GM06990 (cell line): ENCODE measurements at regions not wholly inside any gene's neighbourhood (a gene's known extent, or its start where the extent isn't known, plus 50 kb on each side); places are given as distances from the start of the nearest gene placed in this dataset.

ENCODE experiments used
- DNase-seq: peaks from one replicate; pipeline ENCODE4 v3.0.0-alpha.2; 2011; ENCODE audit not compliant: insufficient read length; ENCODE audit errors: extremely low read depth
- H3K27me3 ChIP-seq: replicated peaks from 2 replicates; pipeline ENCODE4 v1.6.0; 2011; ENCODE audit warnings: low read length; ENCODE audit not compliant: control insufficient read depth, insufficient read depth
- H3K36me3 ChIP-seq: 2 replicates; pipeline ENCODE4 v1.5.1; 2011; ENCODE audit warnings: low read length; ENCODE audit not compliant: control insufficient read depth, insufficient read depth
- H3K4me3 ChIP-seq: replicated peaks from 2 replicates; pipeline ENCODE4 v1.5.1; 2011; ENCODE audit warnings: low read depth, mild to moderate bottlenecking, control low read depth, low read length
- TF ChIP-seq, protein P1 (sequence below): IDR thresholded peaks from 2 replicates; pipeline ENCODE4 v1.5.1; 2011; ENCODE audit warnings: low read length, control low read depth, mild to moderate bottlenecking, inconsistent platforms; ENCODE audit not compliant: insufficient read depth, poor library complexity, severe bottlenecking

DNA sequence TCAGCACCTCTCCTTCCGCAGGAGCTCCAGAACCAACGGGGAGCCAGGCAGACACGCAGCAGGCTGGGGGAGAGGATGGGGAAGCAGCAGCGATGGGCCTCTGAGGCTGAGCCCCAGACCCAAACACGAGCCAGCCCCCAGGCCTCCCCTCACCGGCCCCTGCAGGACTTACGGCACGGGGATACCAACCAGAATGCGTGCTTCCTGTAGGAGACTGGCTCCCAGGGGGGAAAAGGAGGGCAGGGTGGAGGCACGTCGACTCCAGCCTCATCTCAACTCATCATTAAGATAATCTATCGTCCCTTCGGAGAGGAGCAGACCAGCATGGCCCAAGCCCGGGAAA is 495.1 kb upstream of the MYT1L start:
- TF ChIP-seq, protein P1, sequence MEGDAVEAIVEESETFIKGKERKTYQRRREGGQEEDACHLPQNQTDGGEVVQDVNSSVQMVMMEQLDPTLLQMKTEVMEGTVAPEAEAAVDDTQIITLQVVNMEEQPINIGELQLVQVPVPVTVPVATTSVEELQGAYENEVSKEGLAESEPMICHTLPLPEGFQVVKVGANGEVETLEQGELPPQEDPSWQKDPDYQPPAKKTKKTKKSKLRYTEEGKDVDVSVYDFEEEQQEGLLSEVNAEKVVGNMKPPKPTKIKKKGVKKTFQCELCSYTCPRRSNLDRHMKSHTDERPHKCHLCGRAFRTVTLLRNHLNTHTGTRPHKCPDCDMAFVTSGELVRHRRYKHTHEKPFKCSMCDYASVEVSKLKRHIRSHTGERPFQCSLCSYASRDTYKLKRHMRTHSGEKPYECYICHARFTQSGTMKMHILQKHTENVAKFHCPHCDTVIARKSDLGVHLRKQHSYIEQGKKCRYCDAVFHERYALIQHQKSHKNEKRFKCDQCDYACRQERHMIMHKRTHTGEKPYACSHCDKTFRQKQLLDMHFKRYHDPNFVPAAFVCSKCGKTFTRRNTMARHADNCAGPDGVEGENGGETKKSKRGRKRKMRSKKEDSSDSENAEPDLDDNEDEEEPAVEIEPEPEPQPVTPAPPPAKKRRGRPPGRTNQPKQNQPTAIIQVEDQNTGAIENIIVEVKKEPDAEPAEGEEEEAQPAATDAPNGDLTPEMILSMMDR: no peak
- DNase-seq: no peak
- Histone ChIP-seq H3K27me3 (no peaks in the 10 kb centered on the region; the same call in 1 of the 2 replicates), H3K36me3 (no peaks in the 10 kb centered on the region), H3K4me3 (no peak overlapping the region)

DNA sequence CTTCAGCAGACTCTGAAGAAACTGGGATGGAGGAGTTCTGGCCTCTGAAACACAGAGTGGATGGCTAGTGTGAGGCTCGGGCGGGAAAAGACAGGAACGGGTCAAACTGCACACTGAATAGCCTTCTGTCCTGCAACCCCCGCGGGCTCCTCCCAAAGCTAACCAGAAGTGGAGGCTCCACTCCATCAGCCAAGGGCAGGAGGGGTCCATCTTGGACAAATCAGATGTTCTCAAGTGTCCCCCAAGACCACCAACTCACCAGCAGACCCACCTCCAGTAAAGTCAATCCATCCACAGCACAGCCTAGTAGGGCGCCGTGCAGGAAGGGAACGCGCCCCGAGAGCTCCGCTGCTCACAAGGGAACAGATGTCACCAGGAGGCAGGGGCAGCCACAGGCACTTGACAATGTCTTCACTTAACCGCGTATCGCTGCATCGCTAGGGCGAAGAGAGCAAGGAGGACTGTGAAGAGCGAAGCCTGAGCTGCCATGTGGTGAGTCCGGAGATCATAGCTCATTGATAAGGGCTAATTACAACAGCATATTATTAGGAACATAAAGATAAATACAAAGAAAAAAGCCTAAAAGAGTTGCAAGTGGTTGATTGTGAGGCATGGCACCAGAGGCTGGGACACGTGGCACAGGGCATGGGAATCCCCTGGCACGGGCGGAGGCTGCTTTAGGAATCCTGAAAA is 494.6 kb upstream of the MYT1L start:
- H3K36me3 ChIP-seq: no peaks in the 10 kb centered on the region
- TF ChIP-seq, protein P1: no peak
- no peak overlapping the region for H3K4me3 ChIP-seq
- DNase-seq: no peak
- no peaks in the 10 kb centered on the region; the same call in 1 of the 2 replicates for H3K27me3 ChIP-seq

DNA sequence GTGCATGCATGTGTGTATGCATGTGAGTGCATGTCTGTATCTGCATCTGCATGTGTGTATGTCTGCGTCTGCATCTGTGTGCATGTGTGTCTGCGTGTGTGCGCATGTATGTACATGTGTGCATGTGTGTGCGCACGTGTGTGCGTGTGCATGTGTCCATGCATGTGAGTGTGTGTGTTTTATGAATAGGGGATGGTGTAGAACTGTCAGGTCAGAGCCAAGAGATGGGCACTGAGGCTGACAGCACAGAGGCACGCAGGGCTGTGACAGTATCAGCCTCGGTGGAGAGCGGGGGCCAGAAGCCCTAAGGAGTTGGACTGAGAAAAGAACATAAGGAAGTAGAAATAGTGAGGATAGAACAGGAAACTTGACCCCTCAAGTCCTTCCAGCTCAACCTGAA is 494.0 kb upstream of the MYT1L start:
- Histone ChIP-seq H3K36me3 (no peaks in the 10 kb centered on the region), H3K4me3 (no peak overlapping the region), H3K27me3 (no peaks in the 10 kb centered on the region; the same call in 1 of the 2 replicates)
- DNase-seq: no peak
- TF ChIP-seq, protein P1: no peak

DNA sequence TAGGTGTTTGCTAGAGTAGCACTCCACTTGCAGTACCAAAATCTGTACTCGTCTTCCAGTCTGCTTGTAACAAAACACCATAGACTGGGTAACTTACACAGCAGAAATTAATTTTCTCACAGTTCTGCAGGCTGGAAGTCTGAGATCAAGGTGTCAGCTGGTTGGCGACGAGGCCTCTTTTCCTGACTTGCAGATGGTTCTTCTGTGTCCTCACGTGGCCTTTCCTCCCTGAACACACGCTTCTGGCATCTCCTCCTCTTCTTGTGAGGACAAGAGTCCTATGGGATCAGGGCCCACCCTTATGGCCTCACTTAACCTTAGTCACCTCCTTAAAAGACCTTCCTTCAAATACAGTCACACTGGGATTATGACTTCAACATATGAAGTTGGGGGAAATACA is 493.5 kb upstream of the MYT1L start:
- Histone ChIP-seq H3K36me3 (no peaks in the 10 kb centered on the region), H3K27me3 (no peaks in the 10 kb centered on the region; the same call in 1 of the 2 replicates), H3K4me3 (no peak overlapping the region)
- TF ChIP-seq, protein P1: no peak
- no peak for DNase-seq

DNA sequence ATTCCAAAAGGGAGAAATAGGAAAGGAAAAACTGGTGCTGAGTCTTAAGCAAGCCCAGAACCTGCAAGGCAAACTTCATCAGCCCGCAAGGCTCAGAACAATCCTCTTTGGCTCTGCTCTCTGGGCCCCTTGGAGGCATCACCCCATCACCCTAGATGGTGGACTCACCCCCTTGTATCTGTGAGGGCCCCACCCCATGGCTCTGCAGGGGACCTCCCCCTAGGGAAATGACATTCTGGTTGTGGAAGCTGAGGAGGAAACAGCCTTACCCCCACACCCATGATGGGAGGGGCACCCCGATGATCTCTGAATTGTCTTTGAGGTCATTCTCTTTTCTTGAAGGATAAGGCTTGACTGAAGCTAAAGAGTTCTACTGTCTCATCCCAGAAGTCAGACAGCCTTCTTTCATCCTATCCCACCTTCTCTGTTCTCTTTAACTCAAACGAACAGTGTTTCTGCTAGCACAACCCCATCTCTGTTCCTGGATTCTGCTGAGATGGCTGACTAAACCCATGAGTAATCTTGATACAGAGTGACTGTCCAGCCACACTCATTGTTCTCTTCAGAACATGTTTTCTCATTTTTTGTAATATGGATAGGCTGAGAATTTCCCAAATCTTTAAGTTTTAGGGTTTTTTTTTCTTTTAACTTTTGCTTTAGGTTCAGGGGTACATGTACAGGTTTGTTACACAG is 492.1 kb upstream of the MYT1L start:
- DNase-seq: no peak
- H3K4me3 ChIP-seq: no peak overlapping the region
- TF ChIP-seq, protein P1: no peak

More for the DNA sequence above, 492.1 kb upstream of the MYT1L start:
- Histone ChIP-seq H3K36me3 (no peaks in the 10 kb centered on the region), H3K27me3 (no peaks in the 10 kb centered on the region; the same call in 1 of the 2 replicates)
